Transverse colon (tissue), 4 donors: ENCODE measurements at regions not wholly inside any gene's neighbourhood (a gene's known extent, or its start where the extent isn't known, plus 50 kb on each side); places are given as distances from the start of the nearest gene placed in this dataset.

ENCODE experiments used
- DNase-seq: peaks from one replicate; pipeline ENCODE4 v3.0.0-alpha.2; 2019
- H3K27ac ChIP-seq, 4 donors: fragments of 200-600 bp; sonication (generic); 2 replicates each; pipeline ENCODE4 v1.5.1; 2016 to 2018; ENCODE audit warnings: inconsistent platforms in 4 of 4
- H3K27me3 ChIP-seq: fragments of 200-600 bp; sonication (generic); 2 replicates; pipeline ENCODE4 v1.5.1; 2017; ENCODE audit warnings: inconsistent platforms
- H3K36me3 ChIP-seq, 4 donors: fragments of 200-600 bp; sonication (generic); 2 replicates each; pipeline ENCODE4 v1.5.1; 2017 to 2019; ENCODE audit warnings: inconsistent platforms in 4 of 4
- H3K4me1 ChIP-seq, 4 donors: fragments of 200-600 bp; sonication (generic); 2 replicates each; pipeline ENCODE4 v1.5.1; 2017 to 2020; ENCODE audit warnings: inconsistent platforms in 4 of 4
- H3K4me3 ChIP-seq, 4 donors: fragments of 200-600 bp; sonication (generic); 1 replicate in 1 of 4; 2 replicates in 3 of 4; pipeline versions ENCODE4 v1.5.1 to v1.6.1; 2017 to 2019; ENCODE audit warnings: inconsistent platforms in 4 of 4
- H3K9me3 ChIP-seq, 2 donors: fragments of 200-600 bp; sonication (generic); 2 replicates each; pipeline ENCODE4 v1.5.1; 2017 to 2019; ENCODE audit warnings: inconsistent platforms in 2 of 2
- EP300 ChIP-seq: sonication (generic); formaldehyde crosslinking; IDR thresholded peaks from one replicate; pipeline ENCODE4 v1.6.1; 2017; ENCODE audit warnings: antibody characterized with exemption, low read depth
- POLR2A ChIP-seq: fragments of 450-650 bp; IDR thresholded peaks from one replicate; pipeline ENCODE4 v1.6.1; 2016; ENCODE audit warnings: antibody characterized with exemption, mild to moderate bottlenecking, moderate library complexity
- POLR2AphosphoS5 ChIP-seq, 3 donors: sonication (generic); formaldehyde crosslinking; IDR thresholded peaks; one replicate each; pipeline ENCODE4 v1.6.1; 2016; ENCODE audit warnings: antibody characterized with exemption in 3 of 3
- WGBS, 2 donors: methylation state at CpG; one replicate each; pipeline ENCODE4 v1.1.5; 2018; ENCODE audit warnings: low coverage in 1 of 2; 5-methylcytosine and 5-hydroxymethylcytosine counted together
- in situ Hi-C, 4 donors: fragments of 200-750 bp; cut with MboI; loops; one replicate each; pipeline versions ENCODE4 v1.15.0 to v1.15.1; 2017; ENCODE audit warnings: low sequenced_read_pairs in 3 of 4, low pct_ligation_motif_present in 1 of 4, low pct_unique_long_range_greater_than_20kb in 1 of 4
- intact Hi-C: fragments of 100-400 bp; cut with DNase I; formaldehyde crosslinking; loops from one replicate; pipeline ENCODE4 v1.15.1; 2023; ENCODE audit warnings: low total_unique reads
- TF ChIP-seq, protein P1 (sequence below), 5 experiments: fragments of 200-600 bp in 3 of 5; fragments of 450-650 bp in 2 of 5; sonication (generic) in 3 of 5; IDR thresholded peaks; 1 replicate in 2 of 5; 2 replicates in 3 of 5; pipeline ENCODE4 v1.5.1; 2016 to 2017; ENCODE audit warnings: antibody characterized with exemption in 5 of 5, inconsistent platforms in 3 of 5, mild to moderate bottlenecking in 2 of 5, moderate library complexity in 1 of 5

- no peaks in the 10 kb centered on the region for H3K27me3 ChIP-seq
- H3K4me1 ChIP-seq: no peaks in the 10 kb centered on the region
- 84% methylated on average over 6 of the region's 6 CpGs; no CpG with 5 or more reads in 1 of the 2 donors for WGBS, 2 donors
- TF ChIP-seq POLR2AphosphoS5 (IDR thresholded peaks at IDR 0.05) (no peak), EP300 (no peak), POLR2A (no peak)
- TF ChIP-seq, protein P1, sequence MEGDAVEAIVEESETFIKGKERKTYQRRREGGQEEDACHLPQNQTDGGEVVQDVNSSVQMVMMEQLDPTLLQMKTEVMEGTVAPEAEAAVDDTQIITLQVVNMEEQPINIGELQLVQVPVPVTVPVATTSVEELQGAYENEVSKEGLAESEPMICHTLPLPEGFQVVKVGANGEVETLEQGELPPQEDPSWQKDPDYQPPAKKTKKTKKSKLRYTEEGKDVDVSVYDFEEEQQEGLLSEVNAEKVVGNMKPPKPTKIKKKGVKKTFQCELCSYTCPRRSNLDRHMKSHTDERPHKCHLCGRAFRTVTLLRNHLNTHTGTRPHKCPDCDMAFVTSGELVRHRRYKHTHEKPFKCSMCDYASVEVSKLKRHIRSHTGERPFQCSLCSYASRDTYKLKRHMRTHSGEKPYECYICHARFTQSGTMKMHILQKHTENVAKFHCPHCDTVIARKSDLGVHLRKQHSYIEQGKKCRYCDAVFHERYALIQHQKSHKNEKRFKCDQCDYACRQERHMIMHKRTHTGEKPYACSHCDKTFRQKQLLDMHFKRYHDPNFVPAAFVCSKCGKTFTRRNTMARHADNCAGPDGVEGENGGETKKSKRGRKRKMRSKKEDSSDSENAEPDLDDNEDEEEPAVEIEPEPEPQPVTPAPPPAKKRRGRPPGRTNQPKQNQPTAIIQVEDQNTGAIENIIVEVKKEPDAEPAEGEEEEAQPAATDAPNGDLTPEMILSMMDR (IDR thresholded peaks at IDR 0.05): no peak
- no peak overlapping the region for H3K27ac ChIP-seq
- in situ Hi-C loops: no loop called here
- H3K9me3 ChIP-seq: no peaks in the 10 kb centered on the region
- no peak overlapping the region for H3K4me3 ChIP-seq
- no peaks in the 10 kb centered on the region for H3K36me3 ChIP-seq
- intact Hi-C loops: no loop called here
- DNase-seq: no peak
Observed at GRCh38 chr7:155947051-155947450, 134.8 kb upstream of the SHH start.

DNA sequence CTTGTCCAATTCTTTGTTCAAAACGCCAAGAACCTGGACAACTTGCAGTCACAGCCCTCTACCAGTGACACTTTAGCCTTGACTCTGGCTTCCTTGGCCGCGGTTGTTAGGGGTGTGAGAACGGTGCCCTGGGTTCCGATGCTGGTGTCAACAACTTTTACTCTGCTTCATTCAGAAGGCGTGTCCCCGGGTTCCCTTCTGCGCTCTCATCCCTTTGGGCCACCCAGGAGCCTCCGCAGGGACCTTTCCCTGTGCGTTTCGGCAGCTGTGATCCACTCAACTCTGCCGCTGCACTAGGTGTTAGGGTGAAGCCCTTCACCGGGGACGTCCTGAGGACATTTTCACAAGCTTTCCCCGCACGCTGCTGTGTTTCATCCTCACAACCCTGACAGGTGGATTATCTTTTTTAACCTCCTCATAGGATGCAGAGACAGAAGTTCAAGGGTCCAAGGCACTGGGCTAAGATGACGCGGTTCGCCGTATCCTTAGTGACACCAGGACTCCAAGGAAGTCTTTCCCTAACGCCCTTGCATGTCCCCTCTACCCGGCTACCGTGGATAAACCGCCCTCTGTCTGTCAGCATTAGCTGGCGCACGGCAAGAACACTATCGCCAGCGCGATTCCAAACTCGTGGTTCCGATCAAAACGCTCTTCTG, 133.5 kb upstream of the SHH start:
- 94 to 96% methylated on average over 10 to 32 of the region's 32 CpGs for WGBS, 2 donors
- DNase-seq: no peak
- TF ChIP-seq, protein P1 (IDR thresholded peaks at IDR 0.05): no peak
- TF ChIP-seq EP300 (no peak), POLR2AphosphoS5 (IDR thresholded peaks at IDR 0.05) (no peak), POLR2A (no peak)
- no peaks in the 10 kb centered on the region for H3K36me3 ChIP-seq
- no peak overlapping the region for H3K4me3 ChIP-seq
- intact Hi-C loops: no loop called here
- no peaks in the 10 kb centered on the region for H3K9me3 ChIP-seq
- H3K4me1 ChIP-seq: no peaks in the 10 kb centered on the region
- in situ Hi-C loops: no loop called here
- H3K27me3 ChIP-seq: no peaks in the 10 kb centered on the region
- no peak overlapping the region for H3K27ac ChIP-seq

GRCh38 chr7:155944901-155945300, 132.6 kb upstream of the SHH start:
- no peaks in the 10 kb centered on the region for H3K27me3 ChIP-seq
- H3K9me3 ChIP-seq: no peaks in the 10 kb centered on the region
- no peaks in the 10 kb centered on the region for H3K4me1 ChIP-seq
- H3K36me3 ChIP-seq: no peaks in the 10 kb centered on the region
- TF ChIP-seq, protein P1 (IDR thresholded peaks at IDR 0.05): no peak
- TF ChIP-seq POLR2AphosphoS5 (IDR thresholded peaks at IDR 0.05): no peak
- 90 to 100% methylated on average over 2 to 6 of the region's 6 CpGs for WGBS, 2 donors
- in situ Hi-C loops: no loop called here
- H3K4me3 ChIP-seq: no peak overlapping the region
- intact Hi-C loops: no loop called here
- no peak overlapping the region for H3K27ac ChIP-seq
- no peak for DNase-seq

GRCh38 chr7:155943251-155943899, 131.1 kb upstream of the SHH start:
- TF ChIP-seq POLR2AphosphoS5 (IDR thresholded peaks at IDR 0.05) (no peak), POLR2A (no peak), EP300 (no peak)
- TF ChIP-seq, protein P1 (IDR thresholded peaks at IDR 0.05): no peak
- H3K4me3 ChIP-seq: no peak overlapping the region
- in situ Hi-C loops: no loop called here

More at GRCh38 chr7:155943251-155943899, 131.1 kb upstream of the SHH start:
- no peak for DNase-seq
- Histone ChIP-seq H3K27me3 (no peaks in the 10 kb centered on the region), H3K36me3 (no peaks in the 10 kb centered on the region), H3K9me3 (peaks cover 0 to 4% of the 10 kb centered on the region in 2 donors), H3K4me1 (no peaks in the 10 kb centered on the region), H3K27ac (no peak overlapping the region)
- WGBS, 2 donors: 45 to 62% methylated on average over 2 to 6 of the region's 6 CpGs
- intact Hi-C loops: no loop called here
